GM20000 (cell line): ENCODE measurements at regions not wholly inside any gene's neighbourhood (a gene's known extent, or its start where the extent isn't known, plus 50 kb on each side); places are given as distances from the start of the nearest gene placed in this dataset.

Source experiments
- DNase-seq: peaks from one replicate; pipeline ENCODE4 v3.0.0; 2012; ENCODE audit warnings: low spot score
- TF ChIP-seq, protein P1 (sequence below): IDR thresholded peaks from 2 replicates; pipeline ENCODE4 v1.5.1; 2012; ENCODE audit warnings: mild to moderate bottlenecking, control low read depth; ENCODE audit errors: extremely low read depth, missing control alignments

DNA sequence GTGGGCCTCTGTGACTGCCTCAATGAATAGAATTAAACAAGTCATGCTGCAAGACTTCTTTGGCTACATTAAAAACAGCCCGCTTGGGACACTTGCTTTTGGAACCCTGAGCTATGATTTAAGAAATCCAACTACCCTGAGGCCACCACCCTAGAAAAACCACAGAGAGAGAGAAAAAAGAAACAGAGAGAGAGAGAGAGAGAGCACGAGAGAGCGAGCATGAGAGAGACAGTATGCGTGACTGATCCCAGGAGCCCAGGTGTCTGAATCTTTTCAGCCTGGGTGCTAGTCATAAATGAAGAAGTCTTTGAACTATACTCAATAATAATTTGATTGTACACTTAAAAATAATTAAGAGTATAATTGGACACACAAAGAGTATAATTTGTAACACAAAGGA is 123.1 kb upstream of the FREM1 start:
- no peak for DNase-seq
- TF ChIP-seq, protein P1, sequence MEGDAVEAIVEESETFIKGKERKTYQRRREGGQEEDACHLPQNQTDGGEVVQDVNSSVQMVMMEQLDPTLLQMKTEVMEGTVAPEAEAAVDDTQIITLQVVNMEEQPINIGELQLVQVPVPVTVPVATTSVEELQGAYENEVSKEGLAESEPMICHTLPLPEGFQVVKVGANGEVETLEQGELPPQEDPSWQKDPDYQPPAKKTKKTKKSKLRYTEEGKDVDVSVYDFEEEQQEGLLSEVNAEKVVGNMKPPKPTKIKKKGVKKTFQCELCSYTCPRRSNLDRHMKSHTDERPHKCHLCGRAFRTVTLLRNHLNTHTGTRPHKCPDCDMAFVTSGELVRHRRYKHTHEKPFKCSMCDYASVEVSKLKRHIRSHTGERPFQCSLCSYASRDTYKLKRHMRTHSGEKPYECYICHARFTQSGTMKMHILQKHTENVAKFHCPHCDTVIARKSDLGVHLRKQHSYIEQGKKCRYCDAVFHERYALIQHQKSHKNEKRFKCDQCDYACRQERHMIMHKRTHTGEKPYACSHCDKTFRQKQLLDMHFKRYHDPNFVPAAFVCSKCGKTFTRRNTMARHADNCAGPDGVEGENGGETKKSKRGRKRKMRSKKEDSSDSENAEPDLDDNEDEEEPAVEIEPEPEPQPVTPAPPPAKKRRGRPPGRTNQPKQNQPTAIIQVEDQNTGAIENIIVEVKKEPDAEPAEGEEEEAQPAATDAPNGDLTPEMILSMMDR, result no peak

DNA sequence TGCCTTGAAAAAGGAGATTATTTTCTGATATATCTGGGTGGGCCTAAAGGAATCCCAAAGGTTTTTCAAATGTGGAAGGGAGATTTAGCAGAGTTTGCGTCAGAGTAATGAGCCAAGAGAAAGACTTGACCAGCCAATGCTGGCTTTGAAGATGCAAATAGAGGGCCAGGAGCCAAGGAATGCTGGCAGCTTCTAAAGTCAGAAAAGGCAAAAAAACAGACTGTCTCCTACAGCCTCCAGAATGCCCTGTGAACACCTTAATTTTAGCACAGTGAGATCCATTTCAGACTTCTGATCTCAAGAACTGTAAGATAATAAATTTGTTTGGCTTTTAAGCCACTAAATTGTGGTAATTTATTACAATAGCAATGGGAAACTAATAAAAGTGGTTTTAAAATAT is 122.6 kb upstream of the FREM1 start:
- TF ChIP-seq, protein P1, result no peak

DNA sequence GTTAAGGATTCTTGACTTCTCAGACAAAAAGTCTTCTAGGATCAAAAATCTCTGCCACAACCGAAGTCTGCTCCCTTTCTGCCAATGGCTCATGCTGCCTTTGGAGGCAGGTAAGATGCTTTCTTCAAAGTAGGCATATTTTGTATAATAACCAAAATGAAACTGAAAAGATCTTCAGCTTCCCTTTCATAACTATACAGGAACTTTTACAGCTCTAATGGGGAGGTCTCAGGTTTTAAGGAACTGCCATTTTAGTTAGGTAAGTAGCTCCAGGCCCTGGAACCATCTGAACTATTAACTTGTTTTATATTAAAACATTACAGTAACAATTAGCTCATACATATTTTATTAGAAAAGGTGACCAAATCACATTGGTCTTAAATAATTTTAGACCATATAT is 110.9 kb upstream of the FREM1 start:
- TF ChIP-seq, protein P1, result no peak
- no peak for DNase-seq

More for the DNA sequence above, 122.6 kb upstream of the FREM1 start:
- no peak for DNase-seq

DNA sequence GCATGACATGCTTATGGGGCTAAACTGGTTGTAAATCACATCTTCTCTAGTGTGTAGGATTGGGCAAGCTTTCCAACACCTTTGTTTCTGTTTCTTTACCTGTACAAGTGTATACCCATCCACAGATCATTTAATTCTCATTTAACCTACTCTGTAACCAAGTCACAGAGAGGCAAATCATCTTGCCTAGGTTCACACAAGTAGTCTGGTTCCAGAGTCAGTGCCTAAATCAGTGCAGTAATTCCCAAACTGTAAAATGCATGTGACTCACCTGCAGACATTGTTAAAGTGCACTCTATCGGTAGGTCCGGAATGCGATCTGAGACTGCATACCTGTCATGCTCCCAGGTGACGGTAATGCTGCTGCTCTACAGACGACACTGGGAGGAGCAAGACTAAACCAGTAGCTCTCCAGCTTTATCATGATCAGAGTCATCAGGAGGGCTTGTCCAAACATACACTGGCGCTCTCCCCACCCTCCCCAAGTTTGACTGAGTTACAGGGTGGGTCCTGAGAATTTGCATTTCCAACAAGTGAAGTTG is 107.9 kb upstream of the FREM1 start:
- TF ChIP-seq, protein P1, result no peak
- DNase-seq, result no peak

DNA sequence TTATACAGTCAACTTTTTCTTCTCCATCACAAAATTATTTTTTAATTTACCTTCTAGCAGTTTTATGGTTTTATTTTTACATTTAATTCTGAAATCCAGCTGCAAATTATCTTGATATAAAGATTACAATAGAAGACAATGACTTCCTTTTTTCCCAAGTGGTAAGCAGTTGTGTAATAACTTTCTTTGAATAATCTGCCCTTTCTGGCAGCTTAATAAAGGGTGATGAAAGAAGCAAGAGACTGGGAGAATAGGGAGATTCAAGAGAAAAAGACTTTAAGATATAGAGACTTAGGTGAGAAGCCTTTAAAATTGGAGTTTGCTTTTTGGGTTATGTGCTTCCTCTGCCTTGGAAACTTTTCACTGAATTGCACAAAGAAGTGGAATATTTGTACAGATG is 100.4 kb upstream of the FREM1 start:
- TF ChIP-seq, protein P1, result no peak
- no peak for DNase-seq

DNA sequence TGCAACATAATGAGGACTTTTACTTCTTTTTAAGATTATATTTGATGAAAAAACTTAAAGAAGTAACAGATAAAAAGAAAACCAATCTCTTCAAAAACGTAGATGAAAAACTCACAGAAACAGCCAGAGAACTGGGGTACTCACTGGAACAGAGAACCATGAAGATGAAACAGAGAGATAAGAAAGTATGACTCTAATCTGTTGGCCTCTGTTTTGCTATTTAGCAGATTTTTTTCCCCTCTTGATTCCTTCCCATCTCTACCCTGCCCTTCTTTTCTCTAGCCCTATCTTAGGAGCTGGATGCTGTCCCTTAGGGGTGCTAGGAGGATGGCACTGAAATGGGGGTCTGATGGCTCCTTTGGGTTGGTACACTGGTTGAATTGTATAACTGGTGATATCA is 97.5 kb upstream of the FREM1 start:
- TF ChIP-seq, protein P1, result no peak
- no peak for DNase-seq

DNA sequence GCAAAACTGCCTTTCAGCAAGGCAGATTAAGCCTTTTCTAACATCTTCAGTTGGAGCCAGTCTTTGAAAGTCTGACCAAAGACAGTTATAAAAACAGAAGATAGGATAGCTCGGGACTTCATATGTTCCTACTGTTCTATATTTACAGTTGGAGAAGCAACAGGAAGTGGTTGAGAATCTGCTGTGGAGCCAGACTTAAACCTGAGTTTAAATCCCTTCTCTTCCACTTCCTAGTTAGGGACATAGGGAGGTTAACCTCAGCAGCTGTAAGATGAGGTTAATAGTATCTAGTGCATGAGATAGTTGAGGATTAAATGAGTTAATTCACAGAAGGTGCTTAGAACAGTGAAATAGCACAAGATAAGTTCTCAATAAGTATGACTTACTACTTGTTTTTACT is 84.5 kb upstream of the FREM1 start:
- no peak for DNase-seq

More for the DNA sequence above, 84.5 kb upstream of the FREM1 start:
- TF ChIP-seq, protein P1, result no peak
